Endothelial cell of umbilical vein (primary cell): ENCODE measurements at regions not wholly inside any gene's neighbourhood (a gene's known extent, or its start where the extent isn't known, plus 50 kb on each side); places are given as distances from the start of the nearest gene placed in this dataset.

Experiments
- BruUV-seq: library from RNA; stranded (reverse); fragments of 400-500 nt; replicated peaks from 2 replicates; lab custom pipeline; 2021; lab: Mats Ljungman, UMichigan
- CTCF ChIA-PET: fragments of 300-600, 350-600 bp; sonication (Branson Sonifier 250); formaldehyde crosslinking; loops from one replicate; lab custom pipeline; 2021; ENCODE audit warnings: antibody characterized with exemption, inconsistent platforms; lab: Charles Lee
- POLR2A ChIA-PET: fragments of 300-600, 350-600 bp; sonication (Branson Sonifier 250); formaldehyde crosslinking; loops from one replicate; lab custom pipeline; 2021; ENCODE audit warnings: antibody characterized with exemption, inconsistent platforms; lab: Charles Lee
- DNase-seq: peaks from one replicate; pipeline ENCODE4 v3.0.0-alpha.2; 2011; ENCODE audit warnings: low read depth, low spot score
- FAIRE-seq: peaks from 2 replicates; lab custom pipeline; 2011; peaks lifted over from hg19 to GRCh38; lab: Jason Lieb, UNC
- H2AFZ ChIP-seq: 2 replicates; pipeline ENCODE4 v1.6.0; 2012; ENCODE audit warnings: low read depth, low read length, control low read depth, inconsistent platforms
- H3K27ac ChIP-seq: 2 replicates; pipeline ENCODE4 v1.5.1; 2011; ENCODE audit warnings: low read depth, mild to moderate bottlenecking, control low read depth, low read length, moderate library complexity; ENCODE audit not compliant: insufficient read depth
- H3K27me3 ChIP-seq, 2 experiments: 2 replicates each; pipeline versions ENCODE4 v1.6.0 to v1.6.1; 2011; ENCODE audit warnings: low read length in 2 of 2, mixed read lengths in 1 of 2; ENCODE audit not compliant: control insufficient read depth in 2 of 2, insufficient read depth in 2 of 2
- H3K36me3 ChIP-seq, 2 experiments: 2 replicates in 1 of 2; 3 replicates in 1 of 2; pipeline ENCODE4 v1.5.1; 2011; ENCODE audit warnings: low read length in 2 of 2, mild to moderate bottlenecking in 1 of 2, moderate library complexity in 1 of 2; ENCODE audit not compliant: control insufficient read depth in 2 of 2, insufficient read depth in 2 of 2; ENCODE audit errors: extremely low read depth in 1 of 2
- H3K4me1 ChIP-seq: 3 replicates; pipeline ENCODE4 v1.5.1; 2011; ENCODE audit warnings: mild to moderate bottlenecking, low read length; ENCODE audit not compliant: control insufficient read depth, insufficient read depth; ENCODE audit errors: extremely low read depth
- H3K4me2 ChIP-seq: 2 replicates; pipeline ENCODE4 v1.6.1; 2011; ENCODE audit warnings: low read length, control low read depth, mixed read lengths; ENCODE audit not compliant: insufficient read depth
- H3K4me3 ChIP-seq, 3 experiments: fragments of 200-600 bp in 1 of 3; sonication (generic), shearing (Covaris generic) in 1 of 3; replicated peaks in 1 of 3; 2 replicates each; pipeline ENCODE4 v1.5.1; 2011 to 2016; ENCODE audit warnings: control low read depth in 3 of 3, low read length in 3 of 3, mild to moderate bottlenecking in 2 of 3, inconsistent platforms in 1 of 3, low read depth in 1 of 3, moderate library complexity in 1 of 3; ENCODE audit not compliant: insufficient read depth in 1 of 3
- H3K79me2 ChIP-seq: 2 replicates; pipeline ENCODE4 v1.6.0; 2012; ENCODE audit warnings: low read length, inconsistent platforms; ENCODE audit not compliant: control insufficient read depth, insufficient read depth
- H3K9ac ChIP-seq: replicated peaks from 2 replicates; pipeline ENCODE3; 2011; ENCODE audit warnings: low read length, control low read depth; ENCODE audit not compliant: insufficient read depth; ENCODE audit errors: extremely low read depth
- H3K9me1 ChIP-seq: replicated peaks from 3 replicates; pipeline ENCODE4 v1.6.0; 2011; ENCODE audit warnings: mild to moderate bottlenecking, low read length; ENCODE audit not compliant: control insufficient read depth, insufficient read depth; ENCODE audit errors: extremely low read depth
- H3K9me3 ChIP-seq: replicated peaks from 2 replicates; pipeline ENCODE4 v1.5.1; 2012; ENCODE audit warnings: low read length, inconsistent platforms; ENCODE audit not compliant: control insufficient read depth, insufficient read depth
- H4K20me1 ChIP-seq: replicated peaks from 2 replicates; pipeline ENCODE3; 2011; ENCODE audit warnings: mild to moderate bottlenecking, low read length; ENCODE audit not compliant: control insufficient read depth, insufficient read depth; ENCODE audit errors: extremely low read depth
- EZH2 ChIP-seq: IDR thresholded peaks from 2 replicates; pipeline ENCODE4 v1.6.1; 2012; ENCODE audit warnings: borderline replicate concordance, low read depth, mild to moderate bottlenecking, moderate library complexity, low read length, inconsistent platforms; ENCODE audit not compliant: severe bottlenecking
- FOS ChIP-seq: IDR thresholded peaks from 2 replicates; pipeline ENCODE4 v1.6.1; 2011; ENCODE audit warnings: mild to moderate bottlenecking, low read length, moderate library complexity, borderline replicate concordance; ENCODE audit not compliant: insufficient read depth
- GATA2 ChIP-seq: IDR thresholded peaks from 2 replicates; pipeline ENCODE4 v1.7.0; 2011; ENCODE audit warnings: low read depth, mild to moderate bottlenecking, moderate library complexity, mixed read lengths, low read length; ENCODE audit not compliant: insufficient read length, insufficient read depth
- JUN ChIP-seq: IDR thresholded peaks from 2 replicates; pipeline ENCODE4 v1.6.1; 2011; ENCODE audit warnings: borderline replicate concordance, low read depth; ENCODE audit not compliant: insufficient read length, insufficient read depth
- MYC ChIP-seq: IDR thresholded peaks from one replicate; pipeline ENCODE4 v1.6.1; 2011; ENCODE audit warnings: mild to moderate bottlenecking, low read depth, low read length
- POLR2A ChIP-seq: IDR thresholded peaks from 2 replicates; pipeline ENCODE4 v1.6.1; 2012; ENCODE audit warnings: low read depth, mild to moderate bottlenecking, control low read depth, low read length
- POLR2AphosphoS5 ChIP-seq: IDR thresholded peaks from 2 replicates; pipeline ENCODE4 v1.6.1; 2012; ENCODE audit warnings: low read depth, mild to moderate bottlenecking, control low read depth, low read length, moderate library complexity; ENCODE audit not compliant: insufficient read depth
- dilution Hi-C: fragments of 300-500 bp; cut with MboI; formaldehyde crosslinking; loops from one replicate; pipeline ENCODE4 v1.15.0; 2019; ENCODE audit warnings: low sequenced_read_pairs; ENCODE audit not compliant: extremely low pct_ligation_motif_present
- intact Hi-C: fragments of 100-400 bp; cut with micrococcal nuclease; formaldehyde crosslinking; loops from one replicate; pipeline ENCODE4 v1.10.0; 2022
- TF ChIP-seq, protein P1 (sequence below), 2 donors: IDR thresholded peaks; 1 replicate in 1 of 2; 2 replicates in 1 of 2; pipeline ENCODE4 v1.5.1; 2011; ENCODE audit warnings: low read length in 2 of 2, mild to moderate bottlenecking in 2 of 2, moderate library complexity in 2 of 2, control low read depth in 1 of 2, inconsistent platforms in 1 of 2, low read depth in 1 of 2; ENCODE audit not compliant: insufficient read depth in 1 of 2; ENCODE audit errors: extremely low read depth in 1 of 2
- TF ChIP-seq, protein P2 (sequence below): IDR thresholded peaks from 2 replicates; pipeline ENCODE4 v1.6.1; 2011; ENCODE audit not compliant: insufficient read depth, insufficient read length

DNA sequence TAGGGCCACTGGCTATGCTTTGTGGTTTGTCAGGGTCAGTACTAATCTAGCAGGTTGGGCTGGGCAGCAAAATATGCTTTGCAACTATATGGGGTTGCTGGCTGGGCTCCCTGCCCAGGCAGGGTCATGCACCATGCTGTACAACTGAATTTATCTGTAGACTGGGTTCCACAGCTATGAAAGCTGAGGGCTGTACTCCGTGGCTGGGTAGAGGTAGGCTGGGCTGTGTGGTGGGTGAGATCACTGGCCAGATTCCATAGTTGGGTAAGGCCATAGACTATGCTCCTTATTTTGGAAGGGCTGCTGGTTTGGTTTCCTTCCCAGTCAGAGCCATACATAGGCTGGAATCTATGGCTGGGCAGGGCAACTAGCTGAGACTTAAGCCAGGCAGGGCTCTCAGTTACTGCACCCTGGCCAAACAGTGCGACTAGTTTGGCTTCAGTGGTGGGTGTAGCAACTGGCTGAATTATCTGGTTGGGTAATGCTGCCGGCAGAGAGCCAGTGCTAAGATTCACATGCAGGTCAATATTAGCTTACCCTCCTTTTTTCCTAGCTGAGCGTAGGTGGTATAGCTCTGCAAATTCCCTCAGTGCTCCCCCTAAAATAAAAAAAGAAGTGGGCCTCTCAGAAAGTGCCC, 769.1 kb upstream of the CDH8 start:
- no TSS peak for BruUV-seq
- Histone ChIP-seq H3K79me2 (no peaks in the 10 kb centered on the region), H3K9ac (no peak overlapping the region), H3K36me3 (no peaks in the 10 kb centered on the region), H3K9me3 (peaks cover 3% of the 10 kb centered on the region), H3K9me1 (no peaks in the 10 kb centered on the region), H3K4me2 (no peak overlapping the region), H3K4me1 (no peaks in the 10 kb centered on the region), H3K4me3 (no peak overlapping the region), H3K27ac (no peak overlapping the region), H3K27me3 (no peaks in the 10 kb centered on the region), H4K20me1 (no peaks in the 10 kb centered on the region), H2AFZ (no peak overlapping the region)
- no peak for FAIRE-seq
- TF ChIP-seq FOS = no peak
- TF ChIP-seq MYC = no peak
- no peak for TF ChIP-seq JUN
- no peak for TF ChIP-seq POLR2AphosphoS5
- TF ChIP-seq EZH2 = no peak
- TF ChIP-seq GATA2 = no peak
- TF ChIP-seq, protein P1, sequence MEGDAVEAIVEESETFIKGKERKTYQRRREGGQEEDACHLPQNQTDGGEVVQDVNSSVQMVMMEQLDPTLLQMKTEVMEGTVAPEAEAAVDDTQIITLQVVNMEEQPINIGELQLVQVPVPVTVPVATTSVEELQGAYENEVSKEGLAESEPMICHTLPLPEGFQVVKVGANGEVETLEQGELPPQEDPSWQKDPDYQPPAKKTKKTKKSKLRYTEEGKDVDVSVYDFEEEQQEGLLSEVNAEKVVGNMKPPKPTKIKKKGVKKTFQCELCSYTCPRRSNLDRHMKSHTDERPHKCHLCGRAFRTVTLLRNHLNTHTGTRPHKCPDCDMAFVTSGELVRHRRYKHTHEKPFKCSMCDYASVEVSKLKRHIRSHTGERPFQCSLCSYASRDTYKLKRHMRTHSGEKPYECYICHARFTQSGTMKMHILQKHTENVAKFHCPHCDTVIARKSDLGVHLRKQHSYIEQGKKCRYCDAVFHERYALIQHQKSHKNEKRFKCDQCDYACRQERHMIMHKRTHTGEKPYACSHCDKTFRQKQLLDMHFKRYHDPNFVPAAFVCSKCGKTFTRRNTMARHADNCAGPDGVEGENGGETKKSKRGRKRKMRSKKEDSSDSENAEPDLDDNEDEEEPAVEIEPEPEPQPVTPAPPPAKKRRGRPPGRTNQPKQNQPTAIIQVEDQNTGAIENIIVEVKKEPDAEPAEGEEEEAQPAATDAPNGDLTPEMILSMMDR (IDR thresholded peaks at IDR 0.05; ENCODE audit: extremely low read depth in 1 of 2, insufficient read depth in 1 of 2, low read depth in 1 of 2, low read length in 2 of 2) = no peak
- TF ChIP-seq, protein P2, sequence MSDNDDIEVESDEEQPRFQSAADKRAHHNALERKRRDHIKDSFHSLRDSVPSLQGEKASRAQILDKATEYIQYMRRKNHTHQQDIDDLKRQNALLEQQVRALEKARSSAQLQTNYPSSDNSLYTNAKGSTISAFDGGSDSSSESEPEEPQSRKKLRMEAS = no peak
- no peak for TF ChIP-seq POLR2A
- DNase-seq = no peak
- dilution Hi-C loops (no loop called here), intact Hi-C loops (no loop called here)
- POLR2A ChIA-PET = no interaction called here
- CTCF ChIA-PET = no interaction called here
